ENCODE measurements at regions not wholly inside any gene's neighbourhood (a gene's known extent, or its start where the extent isn't known, plus 50 kb on each side); places are given as distances from the start of the nearest gene placed in this dataset.
A peak's percentile ranks its signal among the peaks of the same experiment; 100 is the strongest.

- H2BK120ac ChIP-seq (ENCODE audit: low read depth, low read length), result no peak overlapping the region
- H4K5ac ChIP-seq (ENCODE audit: low read length), result no peak overlapping the region
- H2AK5ac ChIP-seq (ENCODE audit: low read length), result no peak overlapping the region
- H3K27ac ChIP-seq (ENCODE audit: low read depth, low read length), result peak overlapping the region; percentile 51
- peak overlapping the region; percentile 76 for H3K56ac ChIP-seq (ENCODE audit: low read length)
- H3K4ac ChIP-seq (ENCODE audit: low read depth, low read length), result no peak overlapping the region
- H3K18ac ChIP-seq (ENCODE audit: low read length), result peak overlapping the region; percentile 32
- no peaks in the 10 kb centered on the region for H3K79me1 ChIP-seq (ENCODE audit: low read length)
- peak overlapping the region; percentile 85 for H2BK5ac ChIP-seq (ENCODE audit: low read length)
- no peaks in the 10 kb centered on the region for H3K27me3 ChIP-seq (ENCODE audit: insufficient read depth, low read length, poor library complexity)
- H2BK15ac ChIP-seq (replicated peaks; ENCODE audit: low read depth), result no peak overlapping the region
- H3K23ac ChIP-seq (ENCODE audit: low read length), result no peak overlapping the region
- H3K4me2 ChIP-seq (ENCODE audit: low read length), result no peak overlapping the region
- no peak overlapping the region for H3K4me3 ChIP-seq (ENCODE audit: low read length)
- H3K9ac ChIP-seq (ENCODE audit: low read length), result no peak overlapping the region
- WGBS (ENCODE audit: extremely low coverage, insufficient coverage, low lambda C conversion rate), result no CpG with 5 or more reads among the region's 19 CpGs
- H4K8ac ChIP-seq (ENCODE audit: low read depth, low read length), result no peak overlapping the region
- H3K79me2 ChIP-seq (ENCODE audit: control insufficient read depth, insufficient read depth, low read length), result no peaks in the 10 kb centered on the region
- DNase-seq, result no peak
- H3K4me1 ChIP-seq (ENCODE audit: control insufficient read depth, low read depth, low read length), result no peaks in the 10 kb centered on the region
- H3K36me3 ChIP-seq (ENCODE audit: control insufficient read depth, insufficient read depth, low read length), result no peaks in the 10 kb centered on the region
Measured at GRCh38 chrX:39519030-39519488, 578.7 kb downstream of the BCOR start.

GRCh38 chrX:39519566-39520301 is 578.0 kb downstream of the BCOR start:
- no CpG with 5 or more reads among the region's 14 CpGs for WGBS (ENCODE audit: extremely low coverage, insufficient coverage, low lambda C conversion rate)
- Histone ChIP-seq H3K9ac (ENCODE audit: low read length) (no peak overlapping the region), H3K4ac (ENCODE audit: low read depth, low read length) (no peak overlapping the region), H3K79me2 (ENCODE audit: control insufficient read depth, insufficient read depth, low read length) (no peaks in the 10 kb centered on the region), H3K4me1 (ENCODE audit: control insufficient read depth, low read depth, low read length) (no peaks in the 10 kb centered on the region), H3K79me1 (ENCODE audit: low read length) (no peaks in the 10 kb centered on the region), H4K5ac (ENCODE audit: low read length) (no peak overlapping the region), H3K4me3 (ENCODE audit: low read length) (no peak overlapping the region), H3K56ac (ENCODE audit: low read length) (no peak overlapping the region), H3K23ac (ENCODE audit: low read length) (no peak overlapping the region), H4K8ac (ENCODE audit: low read depth, low read length) (no peak overlapping the region), H3K27me3 (ENCODE audit: insufficient read depth, low read length, poor library complexity) (no peaks in the 10 kb centered on the region), H3K18ac (ENCODE audit: low read length) (no peak overlapping the region), H2BK15ac (replicated peaks; ENCODE audit: low read depth) (no peak overlapping the region), H2AK5ac (ENCODE audit: low read length) (no peak overlapping the region), H3K27ac (ENCODE audit: low read depth, low read length) (no peak overlapping the region), H3K36me3 (ENCODE audit: control insufficient read depth, insufficient read depth, low read length) (no peaks in the 10 kb centered on the region), H3K4me2 (ENCODE audit: low read length) (no peak overlapping the region), H2BK120ac (ENCODE audit: low read depth, low read length) (no peak overlapping the region), H2BK5ac (ENCODE audit: low read length) (peak overlapping the region; percentile 12)
- peak; percentile 86 for DNase-seq

GRCh38 chrX:39525758-39526157 is 572.0 kb downstream of the BCOR start:
- WGBS (ENCODE audit: extremely low coverage, insufficient coverage, low lambda C conversion rate), result no CpG with 5 or more reads among the region's 3 CpGs
- H3K18ac ChIP-seq (ENCODE audit: low read length), result no peak overlapping the region

GRCh38 chrX:39527025-39527424 is 570.7 kb downstream of the BCOR start:
- no peak overlapping the region for H2AK5ac ChIP-seq (ENCODE audit: low read length)
- H3K23ac ChIP-seq (ENCODE audit: low read length), result no peak overlapping the region
- H3K36me3 ChIP-seq (ENCODE audit: control insufficient read depth, insufficient read depth, low read length), result no peaks in the 10 kb centered on the region
- no peak overlapping the region for H4K5ac ChIP-seq (ENCODE audit: low read length)
- no peak for DNase-seq
- no peaks in the 10 kb centered on the region for H3K79me2 ChIP-seq (ENCODE audit: control insufficient read depth, insufficient read depth, low read length)
- H3K27ac ChIP-seq (ENCODE audit: low read depth, low read length), result no peak overlapping the region
- H3K4me1 ChIP-seq (ENCODE audit: control insufficient read depth, low read depth, low read length), result no peaks in the 10 kb centered on the region
- no peaks in the 10 kb centered on the region for H3K27me3 ChIP-seq (ENCODE audit: insufficient read depth, low read length, poor library complexity)
- no peak overlapping the region for H4K8ac ChIP-seq (ENCODE audit: low read depth, low read length)
- H3K56ac ChIP-seq (ENCODE audit: low read length), result no peak overlapping the region
- no peak overlapping the region for H2BK5ac ChIP-seq (ENCODE audit: low read length)
- no peak overlapping the region for H3K4me3 ChIP-seq (ENCODE audit: low read length)
- no peak overlapping the region for H2BK120ac ChIP-seq (ENCODE audit: low read depth, low read length)
- H3K79me1 ChIP-seq (ENCODE audit: low read length), result no peaks in the 10 kb centered on the region
- no peak overlapping the region for H3K9ac ChIP-seq (ENCODE audit: low read length)
- H3K18ac ChIP-seq (ENCODE audit: low read length), result no peak overlapping the region
- no peak overlapping the region for H3K4ac ChIP-seq (ENCODE audit: low read depth, low read length)
- no CpG with 5 or more reads among the region's 3 CpGs for WGBS (ENCODE audit: extremely low coverage, insufficient coverage, low lambda C conversion rate)
- H3K4me2 ChIP-seq (ENCODE audit: low read length), result no peak overlapping the region
- no peak overlapping the region for H2BK15ac ChIP-seq (replicated peaks; ENCODE audit: low read depth)

More at GRCh38 chrX:39525758-39526157, 572.0 kb downstream of the BCOR start:
- no peak overlapping the region for H3K27ac ChIP-seq (ENCODE audit: low read depth, low read length)
- no peaks in the 10 kb centered on the region for H3K36me3 ChIP-seq (ENCODE audit: control insufficient read depth, insufficient read depth, low read length)
- H4K8ac ChIP-seq (ENCODE audit: low read depth, low read length), result no peak overlapping the region
- no peak overlapping the region for H2AK5ac ChIP-seq (ENCODE audit: low read length)
- H3K4me1 ChIP-seq (ENCODE audit: control insufficient read depth, low read depth, low read length), result no peaks in the 10 kb centered on the region
- no peak overlapping the region for H3K9ac ChIP-seq (ENCODE audit: low read length)
- no peak overlapping the region for H3K23ac ChIP-seq (ENCODE audit: low read length)
- DNase-seq, result no peak
- no peak overlapping the region for H2BK15ac ChIP-seq (replicated peaks; ENCODE audit: low read depth)
- no peaks in the 10 kb centered on the region for H3K27me3 ChIP-seq (ENCODE audit: insufficient read depth, low read length, poor library complexity)
- no peaks in the 10 kb centered on the region for H3K79me2 ChIP-seq (ENCODE audit: control insufficient read depth, insufficient read depth, low read length)
- no peak overlapping the region for H3K56ac ChIP-seq (ENCODE audit: low read length)
- H3K4me3 ChIP-seq (ENCODE audit: low read length), result no peak overlapping the region
- H2BK120ac ChIP-seq (ENCODE audit: low read depth, low read length), result no peak overlapping the region
- no peak overlapping the region for H3K4me2 ChIP-seq (ENCODE audit: low read length)
- H3K4ac ChIP-seq (ENCODE audit: low read depth, low read length), result no peak overlapping the region
- no peak overlapping the region for H2BK5ac ChIP-seq (ENCODE audit: low read length)
- H3K79me1 ChIP-seq (ENCODE audit: low read length), result no peaks in the 10 kb centered on the region
- no peak overlapping the region for H4K5ac ChIP-seq (ENCODE audit: low read length)

GRCh38 chrX:39528161-39528916 is 569.4 kb downstream of the BCOR start:
- H2BK15ac ChIP-seq (replicated peaks; ENCODE audit: low read depth), result no peak overlapping the region
- DNase-seq, result no peak
- WGBS (ENCODE audit: extremely low coverage, insufficient coverage, low lambda C conversion rate), result no CpG with 5 or more reads among the region's 9 CpGs

More at GRCh38 chrX:39528161-39528916, 569.4 kb downstream of the BCOR start:
- H3K23ac ChIP-seq (ENCODE audit: low read length), result no peak overlapping the region
- no peaks in the 10 kb centered on the region for H3K79me2 ChIP-seq (ENCODE audit: control insufficient read depth, insufficient read depth, low read length)
- H2AK5ac ChIP-seq (ENCODE audit: low read length), result no peak overlapping the region
- no peak overlapping the region for H3K56ac ChIP-seq (ENCODE audit: low read length)
- H4K8ac ChIP-seq (ENCODE audit: low read depth, low read length), result no peak overlapping the region
- no peak overlapping the region for H3K4ac ChIP-seq (ENCODE audit: low read depth, low read length)
- H3K36me3 ChIP-seq (ENCODE audit: control insufficient read depth, insufficient read depth, low read length), result no peaks in the 10 kb centered on the region
- H4K5ac ChIP-seq (ENCODE audit: low read length), result no peak overlapping the region
- no peak overlapping the region for H3K4me2 ChIP-seq (ENCODE audit: low read length)
- no peak overlapping the region for H2BK120ac ChIP-seq (ENCODE audit: low read depth, low read length)
- no peak overlapping the region for H3K4me3 ChIP-seq (ENCODE audit: low read length)
- H3K4me1 ChIP-seq (ENCODE audit: control insufficient read depth, low read depth, low read length), result no peaks in the 10 kb centered on the region
- H3K18ac ChIP-seq (ENCODE audit: low read length), result no peak overlapping the region
- H3K27me3 ChIP-seq (ENCODE audit: insufficient read depth, low read length, poor library complexity), result no peaks in the 10 kb centered on the region
- no peaks in the 10 kb centered on the region for H3K79me1 ChIP-seq (ENCODE audit: low read length)
- no peak overlapping the region for H3K27ac ChIP-seq (ENCODE audit: low read depth, low read length)
- H2BK5ac ChIP-seq (ENCODE audit: low read length), result no peak overlapping the region
- H3K9ac ChIP-seq (ENCODE audit: low read length), result no peak overlapping the region
